ENCODE measurements at regions not wholly inside any gene's neighbourhood (a gene's known extent, or its start where the extent isn't known, plus 50 kb on each side); places are given as distances from the start of the nearest gene placed in this dataset.

DNA sequence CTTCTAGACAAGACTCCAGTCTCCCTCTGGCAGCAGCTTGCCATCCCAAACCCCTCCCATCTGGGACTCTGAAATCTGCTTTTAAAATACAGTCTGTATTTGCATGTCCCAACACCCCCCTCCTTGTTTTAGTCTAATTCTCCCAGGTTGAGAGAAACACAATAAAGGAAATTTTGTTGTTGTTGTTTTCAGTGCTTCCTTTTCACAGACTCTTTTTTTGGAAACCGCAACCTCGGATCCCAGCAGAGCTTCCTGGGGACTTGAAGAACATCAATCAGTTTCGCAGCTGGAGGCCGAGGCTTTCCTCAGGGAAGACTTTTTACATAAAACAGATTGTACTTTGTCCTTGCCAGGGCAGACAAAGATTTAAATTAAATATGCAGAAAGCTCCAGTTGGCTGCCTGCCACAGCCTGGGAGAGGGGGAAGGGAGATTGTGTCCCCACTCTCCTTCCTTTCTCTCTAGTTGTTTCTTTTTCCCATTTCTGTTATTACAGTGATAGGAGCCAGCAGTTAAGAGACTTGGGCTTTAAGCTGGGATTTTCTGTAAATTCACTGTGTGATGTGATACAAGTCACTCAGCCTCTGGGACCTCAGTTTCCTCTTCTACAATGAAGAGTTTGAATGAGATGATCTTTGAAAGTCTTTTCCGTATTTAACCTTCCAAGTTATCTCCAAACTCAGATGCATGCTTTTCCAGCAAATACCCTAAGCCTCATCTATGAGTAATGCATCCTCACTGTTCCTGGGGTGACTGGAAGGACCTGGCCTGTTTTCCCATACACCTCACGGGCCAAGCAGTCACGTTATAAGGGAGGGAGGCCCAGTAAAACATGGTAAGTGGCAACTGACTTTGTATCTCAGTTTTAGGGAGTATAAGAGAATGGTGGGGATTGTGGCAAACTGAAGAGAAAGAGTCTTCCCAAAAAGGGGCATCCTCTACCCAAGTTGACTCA, 192.3 kb downstream of the REEP3 start (continued):
- TF ChIP-seq, protein P1, sequence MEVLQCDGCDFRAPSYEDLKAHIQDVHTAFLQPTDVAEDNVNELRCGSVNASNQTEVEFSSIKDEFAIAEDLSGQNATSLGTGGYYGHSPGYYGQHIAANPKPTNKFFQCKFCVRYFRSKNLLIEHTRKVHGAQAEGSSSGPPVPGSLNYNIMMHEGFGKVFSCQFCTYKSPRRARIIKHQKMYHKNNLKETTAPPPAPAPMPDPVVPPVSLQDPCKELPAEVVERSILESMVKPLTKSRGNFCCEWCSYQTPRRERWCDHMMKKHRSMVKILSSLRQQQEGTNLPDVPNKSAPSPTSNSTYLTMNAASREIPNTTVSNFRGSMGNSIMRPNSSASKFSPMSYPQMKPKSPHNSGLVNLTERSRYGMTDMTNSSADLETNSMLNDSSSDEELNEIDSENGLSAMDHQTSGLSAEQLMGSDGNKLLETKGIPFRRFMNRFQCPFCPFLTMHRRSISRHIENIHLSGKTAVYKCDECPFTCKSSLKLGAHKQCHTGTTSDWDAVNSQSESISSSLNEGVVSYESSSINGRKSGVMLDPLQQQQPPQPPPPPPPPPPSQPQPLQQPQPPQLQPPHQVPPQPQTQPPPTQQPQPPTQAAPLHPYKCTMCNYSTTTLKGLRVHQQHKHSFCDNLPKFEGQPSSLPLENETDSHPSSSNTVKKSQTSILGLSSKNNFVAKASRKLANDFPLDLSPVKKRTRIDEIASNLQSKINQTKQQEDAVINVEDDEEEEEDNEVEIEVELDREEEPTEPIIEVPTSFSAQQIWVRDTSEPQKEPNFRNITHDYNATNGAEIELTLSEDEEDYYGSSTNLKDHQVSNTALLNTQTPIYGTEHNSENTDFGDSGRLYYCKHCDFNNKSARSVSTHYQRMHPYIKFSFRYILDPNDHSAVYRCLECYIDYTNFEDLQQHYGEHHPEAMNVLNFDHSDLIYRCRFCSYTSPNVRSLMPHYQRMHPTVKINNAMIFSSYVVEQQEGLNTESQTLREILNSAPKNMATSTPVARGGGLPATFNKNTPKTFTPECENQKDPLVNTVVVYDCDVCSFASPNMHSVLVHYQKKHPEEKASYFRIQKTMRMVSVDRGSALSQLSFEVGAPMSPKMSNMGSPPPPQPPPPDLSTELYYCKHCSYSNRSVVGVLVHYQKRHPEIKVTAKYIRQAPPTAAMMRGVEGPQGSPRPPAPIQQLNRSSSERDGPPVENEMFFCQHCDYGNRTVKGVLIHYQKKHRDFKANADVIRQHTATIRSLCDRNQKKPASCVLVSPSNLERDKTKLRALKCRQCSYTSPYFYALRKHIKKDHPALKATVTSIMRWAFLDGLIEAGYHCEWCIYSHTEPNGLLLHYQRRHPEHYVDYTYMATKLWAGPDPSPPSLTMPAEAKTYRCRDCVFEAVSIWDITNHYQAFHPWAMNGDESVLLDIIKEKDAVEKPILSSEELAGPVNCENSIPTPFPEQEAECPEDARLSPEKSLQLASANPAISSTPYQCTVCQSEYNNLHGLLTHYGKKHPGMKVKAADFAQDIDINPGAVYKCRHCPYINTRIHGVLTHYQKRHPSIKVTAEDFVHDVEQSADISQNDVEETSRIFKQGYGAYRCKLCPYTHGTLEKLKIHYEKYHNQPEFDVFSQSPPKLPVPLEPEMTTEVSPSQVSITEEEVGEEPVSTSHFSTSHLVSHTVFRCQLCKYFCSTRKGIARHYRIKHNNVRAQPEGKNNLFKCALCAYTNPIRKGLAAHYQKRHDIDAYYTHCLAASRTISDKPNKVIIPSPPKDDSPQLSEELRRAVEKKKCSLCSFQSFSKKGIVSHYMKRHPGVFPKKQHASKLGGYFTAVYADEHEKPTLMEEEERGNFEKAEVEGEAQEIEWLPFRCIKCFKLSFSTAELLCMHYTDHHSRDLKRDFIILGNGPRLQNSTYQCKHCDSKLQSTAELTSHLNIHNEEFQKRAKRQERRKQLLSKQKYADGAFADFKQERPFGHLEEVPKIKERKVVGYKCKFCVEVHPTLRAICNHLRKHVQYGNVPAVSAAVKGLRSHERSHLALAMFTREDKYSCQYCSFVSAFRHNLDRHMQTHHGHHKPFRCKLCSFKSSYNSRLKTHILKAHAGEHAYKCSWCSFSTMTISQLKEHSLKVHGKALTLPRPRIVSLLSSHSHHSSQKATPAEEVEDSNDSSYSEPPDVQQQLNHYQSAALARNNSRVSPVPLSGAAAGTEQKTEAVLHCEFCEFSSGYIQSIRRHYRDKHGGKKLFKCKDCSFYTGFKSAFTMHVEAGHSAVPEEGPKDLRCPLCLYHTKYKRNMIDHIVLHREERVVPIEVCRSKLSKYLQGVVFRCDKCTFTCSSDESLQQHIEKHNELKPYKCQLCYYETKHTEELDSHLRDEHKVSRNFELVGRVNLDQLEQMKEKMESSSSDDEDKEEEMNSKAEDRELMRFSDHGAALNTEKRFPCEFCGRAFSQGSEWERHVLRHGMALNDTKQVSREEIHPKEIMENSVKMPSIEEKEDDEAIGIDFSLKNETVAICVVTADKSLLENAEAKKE (CRISPR knock-in tag; IDR thresholded peaks at IDR 0.05) = peak; percentile 97

DNA sequence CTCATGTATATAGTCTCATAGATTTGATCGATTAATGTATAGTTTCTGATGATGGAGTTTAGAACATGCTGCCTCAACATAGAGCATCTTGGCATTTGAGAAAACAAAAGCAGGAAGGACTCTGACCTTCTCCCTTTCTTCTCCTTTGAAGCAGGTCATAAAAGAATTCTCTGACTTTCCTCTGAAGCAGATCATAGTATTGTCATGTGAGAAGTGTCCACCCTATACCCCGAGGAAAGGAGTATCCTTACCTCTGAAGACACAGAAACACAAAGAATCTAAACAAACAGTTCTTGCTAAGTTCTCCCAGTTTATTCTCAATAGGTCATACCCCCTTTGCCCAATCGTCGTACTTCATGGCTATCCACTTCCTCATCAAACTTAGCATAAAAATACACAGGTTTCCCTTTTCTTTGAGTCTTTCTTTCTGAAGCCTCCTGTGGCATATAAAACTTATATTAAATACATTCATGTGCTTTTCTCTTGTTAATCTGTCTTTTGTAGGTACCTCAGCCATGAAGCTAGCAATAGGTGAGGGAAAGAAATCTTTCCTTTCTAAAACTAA, 194.9 kb downstream of the REEP3 start:
- ATAC-seq (no peak), DNase-seq (ENCODE audit: low spot score) (no peak)
- no peaks in the 10 kb centered on the region for H4K20me1 ChIP-seq (replicated peaks; ENCODE audit: insufficient read depth)
- peak overlapping the region; percentile 24; the same call in 1 of the 2 replicates for H3K4me2 ChIP-seq
- H3K27ac Mint-ChIP-seq = no peak overlapping the region
- no peaks in the 10 kb centered on the region for H3K79me2 ChIP-seq (replicated peaks; ENCODE audit: insufficient read depth)
- H3K4me3 Mint-ChIP-seq = no peak overlapping the region
- no peaks in the 10 kb centered on the region for H3K27me3 ChIP-seq (ENCODE audit: insufficient read depth)
- peaks cover 10% of the 10 kb centered on the region for H3K27me3 Mint-ChIP-seq (ENCODE audit: insufficient read depth, low read depth, poor library complexity)
- H3K4me1 Mint-ChIP-seq = peaks cover 72% of the 10 kb centered on the region
- H3F3A ChIP-seq (replicated peaks; ENCODE audit: low read depth) = peaks cover 6% of the 10 kb centered on the region; the same call in 1 of the 2 replicates
- no peaks in the 10 kb centered on the region for H3K36me3 ChIP-seq (ENCODE audit: insufficient read depth)
- H3K4me1 ChIP-seq (ENCODE audit: insufficient read depth) = peaks cover 56% of the 10 kb centered on the region
- no peaks in the 10 kb centered on the region for H3K36me3 Mint-ChIP-seq (ENCODE audit: low read depth)
- no peaks in the 10 kb centered on the region for H3K9me2 ChIP-seq (ENCODE audit: insufficient read depth)
- no peaks in the 10 kb centered on the region for H3K9me3 Mint-ChIP-seq
- H3K4me3 ChIP-seq = no peak overlapping the region
- H3K27ac ChIP-seq (ENCODE audit: low read depth) = no peak overlapping the region
- H2AFZ ChIP-seq = no peak overlapping the region
- TF ChIP-seq, protein P2, sequence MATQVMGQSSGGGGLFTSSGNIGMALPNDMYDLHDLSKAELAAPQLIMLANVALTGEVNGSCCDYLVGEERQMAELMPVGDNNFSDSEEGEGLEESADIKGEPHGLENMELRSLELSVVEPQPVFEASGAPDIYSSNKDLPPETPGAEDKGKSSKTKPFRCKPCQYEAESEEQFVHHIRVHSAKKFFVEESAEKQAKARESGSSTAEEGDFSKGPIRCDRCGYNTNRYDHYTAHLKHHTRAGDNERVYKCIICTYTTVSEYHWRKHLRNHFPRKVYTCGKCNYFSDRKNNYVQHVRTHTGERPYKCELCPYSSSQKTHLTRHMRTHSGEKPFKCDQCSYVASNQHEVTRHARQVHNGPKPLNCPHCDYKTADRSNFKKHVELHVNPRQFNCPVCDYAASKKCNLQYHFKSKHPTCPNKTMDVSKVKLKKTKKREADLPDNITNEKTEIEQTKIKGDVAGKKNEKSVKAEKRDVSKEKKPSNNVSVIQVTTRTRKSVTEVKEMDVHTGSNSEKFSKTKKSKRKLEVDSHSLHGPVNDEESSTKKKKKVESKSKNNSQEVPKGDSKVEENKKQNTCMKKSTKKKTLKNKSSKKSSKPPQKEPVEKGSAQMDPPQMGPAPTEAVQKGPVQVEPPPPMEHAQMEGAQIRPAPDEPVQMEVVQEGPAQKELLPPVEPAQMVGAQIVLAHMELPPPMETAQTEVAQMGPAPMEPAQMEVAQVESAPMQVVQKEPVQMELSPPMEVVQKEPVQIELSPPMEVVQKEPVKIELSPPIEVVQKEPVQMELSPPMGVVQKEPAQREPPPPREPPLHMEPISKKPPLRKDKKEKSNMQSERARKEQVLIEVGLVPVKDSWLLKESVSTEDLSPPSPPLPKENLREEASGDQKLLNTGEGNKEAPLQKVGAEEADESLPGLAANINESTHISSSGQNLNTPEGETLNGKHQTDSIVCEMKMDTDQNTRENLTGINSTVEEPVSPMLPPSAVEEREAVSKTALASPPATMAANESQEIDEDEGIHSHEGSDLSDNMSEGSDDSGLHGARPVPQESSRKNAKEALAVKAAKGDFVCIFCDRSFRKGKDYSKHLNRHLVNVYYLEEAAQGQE (IDR thresholded peaks at IDR 0.05; ENCODE audit: unreplicated experiment) = no peak
- TF ChIP-seq ZNF114 (CRISPR knock-in tag; IDR thresholded peaks at IDR 0.05) (no peak), EZH2phosphoT487 (IDR thresholded peaks at IDR 0.05; ENCODE audit: unreplicated experiment) (no peak), EZH2 (IDR thresholded peaks at IDR 0.05; ENCODE audit: low read depth, unreplicated experiment) (no peak), NANOG (IDR thresholded peaks at IDR 0.05; ENCODE audit: borderline replicate concordance) (no peak), ZNF331 (CRISPR knock-in tag; IDR thresholded peaks at IDR 0.05; ENCODE audit: low read depth) (no peak), STAT1 (IDR thresholded peaks at IDR 0.05; ENCODE audit: unreplicated experiment) (no peak)
- TF ChIP-seq, protein P3, sequence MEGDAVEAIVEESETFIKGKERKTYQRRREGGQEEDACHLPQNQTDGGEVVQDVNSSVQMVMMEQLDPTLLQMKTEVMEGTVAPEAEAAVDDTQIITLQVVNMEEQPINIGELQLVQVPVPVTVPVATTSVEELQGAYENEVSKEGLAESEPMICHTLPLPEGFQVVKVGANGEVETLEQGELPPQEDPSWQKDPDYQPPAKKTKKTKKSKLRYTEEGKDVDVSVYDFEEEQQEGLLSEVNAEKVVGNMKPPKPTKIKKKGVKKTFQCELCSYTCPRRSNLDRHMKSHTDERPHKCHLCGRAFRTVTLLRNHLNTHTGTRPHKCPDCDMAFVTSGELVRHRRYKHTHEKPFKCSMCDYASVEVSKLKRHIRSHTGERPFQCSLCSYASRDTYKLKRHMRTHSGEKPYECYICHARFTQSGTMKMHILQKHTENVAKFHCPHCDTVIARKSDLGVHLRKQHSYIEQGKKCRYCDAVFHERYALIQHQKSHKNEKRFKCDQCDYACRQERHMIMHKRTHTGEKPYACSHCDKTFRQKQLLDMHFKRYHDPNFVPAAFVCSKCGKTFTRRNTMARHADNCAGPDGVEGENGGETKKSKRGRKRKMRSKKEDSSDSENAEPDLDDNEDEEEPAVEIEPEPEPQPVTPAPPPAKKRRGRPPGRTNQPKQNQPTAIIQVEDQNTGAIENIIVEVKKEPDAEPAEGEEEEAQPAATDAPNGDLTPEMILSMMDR (conservative IDR thresholded peaks at IDR 0.05; ENCODE audit: low read depth in 2 of 2) = no peak
- TF ChIP-seq, protein P4, sequence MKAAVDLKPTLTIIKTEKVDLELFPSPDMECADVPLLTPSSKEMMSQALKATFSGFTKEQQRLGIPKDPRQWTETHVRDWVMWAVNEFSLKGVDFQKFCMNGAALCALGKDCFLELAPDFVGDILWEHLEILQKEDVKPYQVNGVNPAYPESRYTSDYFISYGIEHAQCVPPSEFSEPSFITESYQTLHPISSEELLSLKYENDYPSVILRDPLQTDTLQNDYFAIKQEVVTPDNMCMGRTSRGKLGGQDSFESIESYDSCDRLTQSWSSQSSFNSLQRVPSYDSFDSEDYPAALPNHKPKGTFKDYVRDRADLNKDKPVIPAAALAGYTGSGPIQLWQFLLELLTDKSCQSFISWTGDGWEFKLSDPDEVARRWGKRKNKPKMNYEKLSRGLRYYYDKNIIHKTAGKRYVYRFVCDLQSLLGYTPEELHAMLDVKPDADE (IDR thresholded peaks at IDR 0.05) = no peak
